GM03348 (cell line): ENCODE measurements at regions not wholly inside any gene's neighbourhood (a gene's known extent, or its start where the extent isn't known, plus 50 kb on each side); places are given as distances from the start of the nearest gene placed in this dataset.

Experiments used
- DNase-seq: peaks from one replicate; pipeline ENCODE4 v3.0.0; 2012; ENCODE audit warnings: low spot score

- DNase-seq, result no peak
Measured at GRCh38 chr1:224846119-224846907, 83.2 kb upstream of the DNAH14 start.

DNA sequence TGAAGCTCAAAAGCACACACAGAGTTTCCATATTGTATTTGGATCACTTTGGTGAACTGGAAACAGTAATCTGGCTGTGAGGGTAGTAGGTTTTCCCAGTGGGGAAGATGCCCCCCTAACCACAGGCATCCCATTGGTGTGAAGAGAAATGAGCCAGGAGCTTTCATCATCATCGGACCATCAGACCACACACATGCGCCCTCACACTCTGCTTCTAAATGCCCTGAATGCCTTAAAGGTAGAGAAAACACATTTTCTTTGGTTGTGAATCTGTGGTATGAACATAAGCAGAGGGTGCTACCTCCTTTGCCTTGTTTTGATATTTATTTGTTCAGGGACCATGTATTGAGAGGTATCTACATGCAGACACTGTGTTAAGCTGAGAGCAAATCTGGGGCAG, 79.0 kb upstream of the DNAH14 start:
- no peak for DNase-seq

GRCh38 chr1:224851210-224851847, 78.1 kb upstream of the DNAH14 start:
- peak; percentile 82 for DNase-seq

DNA sequence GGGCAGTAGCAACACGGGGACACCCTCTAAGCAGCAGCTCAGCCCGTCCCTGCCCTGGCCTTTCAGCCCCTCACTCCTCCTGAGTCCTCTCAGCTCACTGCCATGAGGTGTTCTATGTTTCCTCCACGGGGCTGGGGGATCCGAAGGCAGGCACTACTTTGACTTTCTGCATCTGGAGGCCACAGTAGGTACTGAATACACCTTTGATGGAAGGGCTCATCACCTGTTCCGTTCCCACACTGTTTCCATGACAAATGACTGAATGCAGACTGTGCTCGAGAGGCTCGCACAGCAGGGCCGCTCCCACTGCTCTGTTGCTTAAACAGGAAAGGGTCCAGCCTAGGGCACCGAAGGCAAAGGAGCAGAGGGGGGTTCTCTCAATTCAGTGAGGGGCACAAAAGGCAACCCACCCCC, 77.6 kb upstream of the DNAH14 start:
- no peak for DNase-seq

DNA sequence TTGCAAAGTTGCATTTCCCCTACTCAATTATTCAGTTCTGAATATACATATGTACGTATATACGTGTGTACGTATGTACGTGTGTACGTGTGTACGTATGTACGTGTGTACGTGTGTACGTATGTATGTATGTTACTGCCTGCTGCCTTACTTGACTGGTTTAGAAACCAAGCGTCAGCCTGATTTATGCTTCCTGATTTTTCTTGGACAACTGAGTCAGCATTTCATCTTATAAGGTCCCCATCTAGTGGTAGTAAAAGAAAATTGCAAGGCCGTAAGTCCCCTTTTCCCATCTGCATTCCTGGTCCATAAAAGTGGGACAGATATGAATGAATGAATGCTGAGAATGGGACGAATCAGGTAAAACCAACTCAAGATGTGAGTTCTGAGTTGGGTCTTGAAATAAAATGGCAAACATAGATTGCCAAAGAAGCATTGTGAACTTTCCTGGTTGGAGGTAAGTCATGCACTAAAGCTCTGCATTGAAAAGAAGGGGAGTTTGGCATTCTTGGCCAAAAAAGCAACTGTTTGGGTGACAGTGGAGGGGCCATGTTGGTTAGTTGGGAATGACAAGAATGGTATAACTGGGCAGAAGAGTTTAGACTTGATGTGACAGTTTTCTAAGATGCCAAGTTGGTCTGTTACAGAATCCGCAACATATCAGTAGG, 76.4 kb upstream of the DNAH14 start:
- peak; percentile 69 for DNase-seq

DNA sequence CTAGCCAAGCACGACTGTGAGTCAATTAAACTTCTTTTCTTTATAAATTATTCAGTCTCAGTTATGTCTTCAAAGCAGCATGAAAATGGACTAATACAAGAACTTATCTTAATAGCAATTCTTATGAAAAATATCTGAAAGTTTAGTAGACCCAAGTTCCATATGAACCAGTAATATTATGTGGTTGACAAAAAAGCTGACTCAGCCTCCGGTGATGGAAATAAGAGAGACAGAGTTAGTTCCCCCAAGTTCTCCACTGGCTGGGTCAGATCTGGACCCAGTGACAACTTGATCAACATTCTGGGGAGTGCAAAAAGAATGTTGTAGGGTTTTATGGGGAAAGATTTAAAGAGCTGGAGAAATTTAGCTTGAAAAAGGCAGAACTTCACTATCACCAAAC, 72.5 kb upstream of the DNAH14 start:
- DNase-seq, result no peak

DNA sequence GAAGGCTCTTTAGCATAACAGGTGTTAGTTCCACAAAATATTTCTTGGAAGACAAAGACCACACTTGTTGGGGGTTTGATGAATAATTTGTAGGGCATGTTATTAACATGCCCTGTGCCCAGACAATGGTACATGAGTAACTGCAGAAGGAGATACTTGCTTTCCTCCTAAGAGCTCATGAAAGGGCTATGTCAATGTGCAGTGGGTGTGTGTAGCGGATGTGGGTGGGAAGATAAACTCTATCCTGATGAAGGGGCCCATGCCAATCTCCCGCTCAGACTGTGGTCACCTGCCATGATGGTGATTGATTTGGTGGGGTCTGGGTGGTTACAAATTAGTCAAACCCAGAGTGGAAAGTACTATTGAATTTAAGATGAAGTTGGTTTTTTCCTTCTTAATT, 69.8 kb upstream of the DNAH14 start:
- DNase-seq, result no peak

GRCh38 chr1:224860488-224861338, 68.8 kb upstream of the DNAH14 start:
- no peak for DNase-seq

DNA sequence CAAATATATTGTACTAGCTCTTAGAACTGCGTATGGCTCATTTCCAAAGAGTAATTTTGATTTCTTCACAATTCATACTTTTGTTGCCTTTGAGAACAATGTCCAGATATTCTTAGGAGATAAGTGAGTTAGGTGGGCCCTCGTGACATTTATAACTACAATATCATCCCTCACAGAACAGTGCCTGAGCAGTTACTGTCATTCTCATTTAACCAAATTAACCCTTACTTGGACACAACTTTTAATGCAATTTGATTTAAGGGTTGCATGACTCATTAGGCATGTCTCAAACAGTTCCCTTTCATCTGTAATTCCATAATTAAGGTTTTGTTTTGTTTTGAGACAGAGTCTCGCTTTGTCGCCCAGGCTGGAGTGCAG, 68.1 kb upstream of the DNAH14 start:
- no peak for DNase-seq

DNA sequence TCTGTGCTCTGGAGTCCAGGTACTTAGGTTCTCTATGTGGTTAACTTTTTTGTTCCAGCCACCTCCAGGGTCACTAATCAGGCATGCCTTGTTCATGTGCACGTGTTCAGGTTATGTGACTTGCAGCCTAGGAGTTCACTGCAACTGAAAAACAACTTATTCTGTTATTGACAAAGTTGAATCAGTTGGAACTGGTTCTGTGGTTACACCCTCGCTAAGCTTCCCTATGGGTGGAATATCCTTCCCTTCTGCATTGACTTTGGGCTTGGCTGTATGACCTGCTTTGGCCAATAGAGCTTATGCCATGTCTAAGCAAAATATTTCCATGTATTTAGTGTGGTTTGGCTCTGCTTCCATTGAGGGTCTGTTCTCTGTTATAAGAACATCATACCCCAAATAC, 66.0 kb upstream of the DNAH14 start:
- no peak for DNase-seq

- DNase-seq, result peak; percentile 45
Measured at GRCh38 chr1:224864006-224864405, 65.5 kb upstream of the DNAH14 start.

- DNase-seq, result no peak
Measured at GRCh38 chr1:224865510-224865909, 64.0 kb upstream of the DNAH14 start.

DNA sequence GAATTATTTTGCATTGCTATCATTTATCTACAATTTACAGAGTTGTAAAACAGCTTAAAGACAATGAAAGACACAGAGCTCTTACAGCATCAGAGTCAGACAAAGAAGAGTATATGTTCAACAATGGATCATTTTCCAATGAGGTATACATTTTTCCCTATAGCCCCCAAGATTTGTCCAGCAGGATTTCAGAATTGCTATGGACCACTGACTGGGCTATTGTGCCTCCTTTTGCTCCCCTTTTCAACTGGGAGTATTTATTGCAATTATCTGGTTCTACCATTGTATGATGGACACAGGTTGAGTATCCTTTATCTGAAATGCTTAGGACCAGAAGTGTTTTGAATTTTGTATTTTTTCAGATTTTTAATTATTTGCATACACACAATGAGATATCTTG, 62.5 kb upstream of the DNAH14 start:
- DNase-seq, result no peak

GRCh38 chr1:224867715-224868114, 61.8 kb upstream of the DNAH14 start:
- no peak for DNase-seq

- no peak for DNase-seq
Measured at GRCh38 chr1:224872832-224873433, 56.5 kb upstream of the DNAH14 start.

GRCh38 chr1:224873434-224874369, 55.8 kb upstream of the DNAH14 start:
- DNase-seq, result peak; percentile 73

GRCh38 chr1:224874775-224875174, 54.7 kb upstream of the DNAH14 start:
- DNase-seq, result no peak

DNA sequence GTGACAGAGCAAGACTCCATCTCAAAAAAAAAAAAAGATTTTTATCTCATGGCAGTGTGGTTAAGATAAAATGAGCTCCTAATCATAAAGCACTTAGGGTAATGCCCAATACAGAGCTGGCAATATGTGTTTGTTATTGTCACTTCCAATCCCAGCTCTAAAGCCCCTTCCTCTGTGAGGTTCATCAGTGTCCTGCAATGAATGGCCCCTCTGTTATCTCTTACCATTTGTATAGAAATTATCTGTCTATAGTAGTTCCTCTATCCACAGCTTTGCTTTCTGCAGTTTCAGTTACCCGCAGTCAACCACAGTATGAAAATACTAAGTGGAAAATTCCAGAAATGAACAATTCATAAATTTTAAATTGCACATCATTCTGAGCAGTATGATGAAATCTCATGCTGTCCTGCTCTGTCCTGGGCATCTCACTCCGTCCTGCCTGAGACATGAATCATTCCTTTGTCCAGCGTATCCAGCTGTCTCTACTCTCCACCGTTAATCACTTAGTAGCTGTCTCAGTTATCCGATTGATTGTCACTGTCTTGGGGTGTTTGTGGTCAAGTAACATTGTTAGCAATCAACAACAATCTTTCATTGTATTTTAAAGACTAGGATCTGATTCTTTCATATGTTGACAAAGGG, 50.2 kb upstream of the DNAH14 start:
- DNase-seq, result peak; percentile 82
